NB4 (cell line): ENCODE measurements at regions not wholly inside any gene's neighbourhood (a gene's known extent, or its start where the extent isn't known, plus 50 kb on each side); places are given as distances from the start of the nearest gene placed in this dataset.

Source experiments
- MYC ChIP-seq: IDR thresholded peaks from 2 replicates; pipeline ENCODE4 v1.6.1; 2011; ENCODE audit warnings: low read depth, low read length
- POLR2A ChIP-seq: IDR thresholded peaks from 2 replicates; pipeline ENCODE4 v1.6.1; 2011; ENCODE audit warnings: mild to moderate bottlenecking; ENCODE audit not compliant: insufficient read length; ENCODE audit errors: extremely low read depth
- TF ChIP-seq, protein P1 (sequence below): IDR thresholded peaks from one replicate; pipeline ENCODE4 v1.5.1; 2012; ENCODE audit warnings: low read depth, low read length
- TF ChIP-seq, protein P2 (sequence below): IDR thresholded peaks from 2 replicates; pipeline ENCODE4 v1.6.1; 2011; ENCODE audit warnings: low read depth, low read length

DNA sequence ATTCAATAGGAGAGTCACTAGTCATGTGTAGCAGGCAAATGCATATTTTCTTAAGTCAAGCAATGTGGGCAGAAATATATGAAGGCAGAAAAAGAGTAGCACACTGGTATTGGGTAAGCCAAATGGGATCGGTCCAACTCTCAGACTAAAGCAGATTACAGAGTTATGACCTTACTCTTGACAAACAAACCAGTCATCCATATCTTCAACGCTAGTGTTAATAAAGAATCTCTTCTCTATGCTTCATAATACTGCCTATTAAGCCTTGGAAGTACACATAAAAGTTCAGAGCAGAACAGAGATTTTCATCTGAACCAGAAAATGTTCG is 320.2 kb upstream of the JARID2 start:
- TF ChIP-seq, protein P1, sequence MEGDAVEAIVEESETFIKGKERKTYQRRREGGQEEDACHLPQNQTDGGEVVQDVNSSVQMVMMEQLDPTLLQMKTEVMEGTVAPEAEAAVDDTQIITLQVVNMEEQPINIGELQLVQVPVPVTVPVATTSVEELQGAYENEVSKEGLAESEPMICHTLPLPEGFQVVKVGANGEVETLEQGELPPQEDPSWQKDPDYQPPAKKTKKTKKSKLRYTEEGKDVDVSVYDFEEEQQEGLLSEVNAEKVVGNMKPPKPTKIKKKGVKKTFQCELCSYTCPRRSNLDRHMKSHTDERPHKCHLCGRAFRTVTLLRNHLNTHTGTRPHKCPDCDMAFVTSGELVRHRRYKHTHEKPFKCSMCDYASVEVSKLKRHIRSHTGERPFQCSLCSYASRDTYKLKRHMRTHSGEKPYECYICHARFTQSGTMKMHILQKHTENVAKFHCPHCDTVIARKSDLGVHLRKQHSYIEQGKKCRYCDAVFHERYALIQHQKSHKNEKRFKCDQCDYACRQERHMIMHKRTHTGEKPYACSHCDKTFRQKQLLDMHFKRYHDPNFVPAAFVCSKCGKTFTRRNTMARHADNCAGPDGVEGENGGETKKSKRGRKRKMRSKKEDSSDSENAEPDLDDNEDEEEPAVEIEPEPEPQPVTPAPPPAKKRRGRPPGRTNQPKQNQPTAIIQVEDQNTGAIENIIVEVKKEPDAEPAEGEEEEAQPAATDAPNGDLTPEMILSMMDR = no peak
- no peak for TF ChIP-seq POLR2A
- no peak for TF ChIP-seq MYC
- TF ChIP-seq, protein P2, sequence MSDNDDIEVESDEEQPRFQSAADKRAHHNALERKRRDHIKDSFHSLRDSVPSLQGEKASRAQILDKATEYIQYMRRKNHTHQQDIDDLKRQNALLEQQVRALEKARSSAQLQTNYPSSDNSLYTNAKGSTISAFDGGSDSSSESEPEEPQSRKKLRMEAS = no peak
